IPS-NIHi7 (cell line): ENCODE measurements at regions not wholly inside any gene's neighbourhood (a gene's known extent, or its start where the extent isn't known, plus 50 kb on each side); places are given as distances from the start of the nearest gene placed in this dataset.
"Not testable (repeated sequence)": the region's sequence is repeated elsewhere in the genome, so short reads cannot be mapped to it uniquely, and the experiment has no call there.

Source experiments
- DNase-seq: peaks from one replicate; pipeline ENCODE4 v3.0.0; 2012; ENCODE audit warnings: mixed read lengths; ENCODE audit errors: extremely low spot score

- DNase-seq, result no peak
These were observed 50.2 kb upstream of the THSD7B start for GRCh38 chr2:136715146-136715545.

GRCh38 chr2:136714452-136714951 is 50.8 kb upstream of the THSD7B start:
- no peak for DNase-seq

GRCh38 chr2:136713739-136714138 is 51.6 kb upstream of the THSD7B start:
- no peak for DNase-seq

- DNase-seq, result no peak
These were observed 60.0 kb upstream of the THSD7B start for GRCh38 chr2:136705336-136705735.

- DNase-seq, result no peak
These were observed 62.1 kb upstream of the THSD7B start for GRCh38 chr2:136703214-136703613.

- DNase-seq, result no peak
These were observed 68.9 kb upstream of the THSD7B start for GRCh38 chr2:136696438-136696837.

GRCh38 chr2:136693966-136694365 is 71.4 kb upstream of the THSD7B start:
- peak; percentile 16 for DNase-seq

GRCh38 chr2:136680079-136680478 is 85.3 kb upstream of the THSD7B start:
- not testable (repeated sequence) for DNase-seq

GRCh38 chr2:136665736-136666135 is 99.6 kb upstream of the THSD7B start:
- no peak for DNase-seq

- DNase-seq, result no peak
These were observed 100.5 kb upstream of the THSD7B start for GRCh38 chr2:136664713-136665405.

- DNase-seq, result no peak
These were observed 107.1 kb upstream of the THSD7B start for GRCh38 chr2:136658201-136658600.

GRCh38 chr2:136653861-136654260 is 111.5 kb upstream of the THSD7B start:
- no peak for DNase-seq

GRCh38 chr2:136651456-136652010 is 113.8 kb upstream of the THSD7B start:
- no peak for DNase-seq

- DNase-seq, result no peak
These were observed 118.3 kb upstream of the THSD7B start for GRCh38 chr2:136647039-136647438.

GRCh38 chr2:136645236-136645828 is 120.0 kb upstream of the THSD7B start:
- no peak for DNase-seq

GRCh38 chr2:136639651-136640050 is 125.7 kb upstream of the THSD7B start:
- DNase-seq, result no peak

GRCh38 chr2:136638193-136638592 is 127.2 kb upstream of the THSD7B start:
- no peak for DNase-seq

- DNase-seq, result no peak
These were observed 127.9 kb upstream of the THSD7B start for GRCh38 chr2:136637402-136637801.

- DNase-seq, result no peak
These were observed 136.9 kb upstream of the THSD7B start for GRCh38 chr2:136628490-136628889.

GRCh38 chr2:136613096-136613495 is 152.2 kb upstream of the THSD7B start:
- DNase-seq, result no peak

- no peak for DNase-seq
These were observed 153.3 kb upstream of the THSD7B start for GRCh38 chr2:136612079-136612478.

GRCh38 chr2:136611451-136611850 is 153.9 kb upstream of the THSD7B start:
- DNase-seq, result peak; percentile 16

GRCh38 chr2:136582628-136583205 is 182.6 kb upstream of the THSD7B start:
- peak; percentile 76 for DNase-seq
